GM19043 (cell line): ENCODE measurements at regions not wholly inside any gene's neighbourhood (a gene's known extent, or its start where the extent isn't known, plus 50 kb on each side); places are given as distances from the start of the nearest gene placed in this dataset.
"Not testable (repeated sequence)": the region's sequence is repeated elsewhere in the genome, so short reads cannot be mapped to it uniquely, and the experiment has no call there.

Experiments
- ATAC-seq: cut with Tn5 transposase; IDR thresholded peaks from one replicate; pipeline ENCODE4 v1.9.1; 2021; ENCODE audit warnings: low read depth; ENCODE audit not compliant: unreplicated experiment

DNA sequence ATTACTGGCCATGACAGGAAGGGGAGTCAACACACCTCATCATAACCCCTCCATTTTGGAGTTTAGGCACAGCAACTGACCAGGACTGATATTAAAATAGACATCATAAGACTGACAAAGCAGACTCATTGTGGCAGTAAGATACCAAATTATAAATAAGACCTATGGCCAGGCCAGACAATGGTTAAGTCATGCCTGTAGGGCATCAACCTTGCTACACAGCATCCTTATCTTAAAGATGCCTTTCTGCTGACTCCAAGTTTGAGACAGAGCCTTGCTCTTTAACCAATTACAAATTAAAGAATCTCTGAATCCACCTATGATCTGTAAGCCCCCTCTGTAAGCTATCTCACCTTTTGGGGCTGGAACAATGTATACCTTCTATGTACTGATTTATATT, 65.5 kb downstream of the VCX2 start:
- ATAC-seq = no peak

DNA sequence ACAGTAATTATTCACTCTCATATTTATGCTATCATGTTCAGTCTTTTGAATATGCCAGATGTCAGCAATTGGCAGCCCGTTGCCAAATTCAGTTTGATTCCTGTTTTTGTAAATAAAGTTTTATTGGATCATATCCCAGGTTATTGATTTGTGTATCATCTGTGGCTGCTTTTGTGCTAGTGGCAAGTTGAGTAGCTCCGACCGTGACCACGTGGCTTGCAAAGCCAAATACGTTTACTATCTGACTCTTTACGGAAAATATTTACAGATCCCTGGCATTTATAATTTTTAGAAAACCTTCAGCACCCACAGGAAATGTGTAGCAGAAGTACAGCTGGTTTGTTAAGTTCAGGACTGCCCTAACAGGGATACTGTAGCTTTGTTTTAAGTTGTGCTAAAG, 67.4 kb downstream of the VCX2 start:
- no peak for ATAC-seq

DNA sequence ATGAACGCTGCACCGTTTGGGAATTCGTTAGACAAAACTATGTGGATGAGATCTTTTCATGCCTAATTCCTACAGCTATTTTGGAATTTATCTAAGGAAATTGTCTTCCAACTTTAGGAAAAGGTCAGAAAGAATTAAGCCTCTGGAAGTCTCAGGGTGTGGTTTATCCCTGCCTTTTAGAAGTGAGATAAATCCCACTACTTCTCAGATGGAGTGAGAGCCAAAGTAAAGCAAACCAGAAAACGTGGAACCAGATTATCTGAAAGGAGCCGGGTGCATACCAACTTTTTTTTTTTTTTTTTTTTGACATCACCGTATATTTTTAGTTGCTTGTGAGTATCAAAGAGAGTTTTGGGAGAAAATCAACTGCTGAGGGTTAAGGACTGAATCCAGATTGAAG, 79.6 kb downstream of the VCX2 start:
- ATAC-seq = no peak

DNA sequence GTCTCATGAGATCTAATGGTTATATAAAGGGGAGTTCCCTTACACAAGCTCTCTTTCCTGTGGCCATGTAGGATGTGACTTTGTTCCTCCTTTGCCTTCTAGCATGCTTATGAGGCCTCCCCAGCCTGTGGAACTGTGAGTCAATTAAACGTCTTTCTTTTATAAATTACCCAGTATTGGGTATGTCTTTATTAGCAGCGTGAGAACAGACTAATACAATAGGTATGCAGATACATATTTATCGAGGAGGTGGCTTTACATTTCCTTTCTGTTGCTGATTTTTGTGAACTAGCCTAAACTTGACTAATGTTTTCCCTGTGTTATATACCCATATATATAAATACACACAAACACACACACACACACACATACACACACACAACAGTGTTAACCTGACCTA, 80.2 kb downstream of the VCX2 start:
- no peak for ATAC-seq

DNA sequence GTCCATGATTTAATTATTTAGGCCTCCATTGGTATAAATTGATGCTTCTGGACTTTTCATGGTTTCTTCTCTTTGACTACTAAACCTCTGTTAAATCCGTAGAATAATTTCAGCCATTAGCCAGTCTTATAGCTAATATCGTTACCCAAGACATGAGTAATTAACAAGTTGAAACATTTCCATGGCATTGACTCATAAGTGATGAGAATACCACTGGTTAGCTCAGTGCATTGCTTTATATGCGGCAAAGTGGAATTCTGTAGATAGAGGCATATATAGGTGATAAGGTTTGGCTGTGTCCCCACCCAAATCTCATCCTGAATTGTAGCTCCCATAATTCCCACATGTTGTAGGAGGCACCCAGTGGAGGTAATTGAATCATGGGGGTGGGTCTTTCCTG, 80.6 kb downstream of the VCX2 start:
- ATAC-seq = no peak

DNA sequence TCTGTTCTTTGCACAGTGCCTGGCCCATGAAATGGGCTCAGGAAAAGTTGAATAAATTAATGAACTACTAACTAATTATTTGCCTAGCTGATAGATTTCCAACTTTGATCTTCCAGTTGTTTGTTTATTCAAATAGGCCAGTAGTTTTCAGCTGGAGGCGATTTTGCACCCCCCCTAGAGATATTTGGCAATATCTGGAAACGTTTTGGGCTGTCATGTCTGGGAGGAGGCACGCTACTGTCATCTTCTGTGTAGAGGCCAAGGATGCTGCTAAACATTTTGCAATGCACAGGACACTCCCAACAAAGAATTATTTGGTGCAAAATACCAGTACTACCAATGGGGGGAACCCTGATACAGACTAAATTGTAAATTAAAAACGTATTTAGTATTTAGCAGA, 81.9 kb downstream of the VCX2 start:
- ATAC-seq = no peak

DNA sequence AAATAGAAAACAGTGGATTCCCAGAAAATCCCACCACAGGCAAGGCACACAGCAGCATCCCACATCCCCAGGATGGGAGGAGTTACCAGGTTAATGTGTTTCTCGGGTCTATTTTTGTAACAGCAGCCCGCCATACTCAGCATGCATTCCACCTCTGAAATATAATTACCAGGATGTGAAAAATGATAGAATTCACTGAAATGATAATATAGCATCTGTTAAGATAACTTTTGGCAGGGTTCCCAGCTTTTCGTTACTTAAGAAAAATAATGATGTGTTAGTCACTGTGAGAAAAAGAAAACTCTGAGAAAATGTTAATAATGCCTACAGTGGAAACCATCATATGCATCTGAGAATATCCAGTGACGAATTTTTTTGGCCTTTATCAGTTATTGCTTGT, 87.1 kb downstream of the VCX2 start:
- no peak for ATAC-seq

DNA sequence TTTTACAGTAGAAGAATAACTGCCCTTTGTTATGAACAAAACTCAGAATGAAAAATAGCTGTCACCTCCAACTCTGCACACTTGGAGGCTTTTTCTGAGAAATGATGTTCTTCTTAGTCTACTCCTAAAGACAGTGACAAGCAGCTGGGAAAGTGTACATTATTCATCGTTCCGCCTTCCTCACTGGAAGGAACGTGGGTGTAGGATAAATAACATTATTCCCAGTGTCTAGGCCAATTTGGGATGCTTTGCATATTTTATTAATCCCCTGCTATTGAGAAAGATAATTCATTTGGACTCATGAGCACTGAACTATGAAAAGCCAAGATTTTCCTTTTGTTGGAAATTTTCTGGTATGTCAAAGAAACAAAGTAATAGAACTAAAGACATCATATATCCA, 87.8 kb downstream of the VCX2 start:
- no peak for ATAC-seq

DNA sequence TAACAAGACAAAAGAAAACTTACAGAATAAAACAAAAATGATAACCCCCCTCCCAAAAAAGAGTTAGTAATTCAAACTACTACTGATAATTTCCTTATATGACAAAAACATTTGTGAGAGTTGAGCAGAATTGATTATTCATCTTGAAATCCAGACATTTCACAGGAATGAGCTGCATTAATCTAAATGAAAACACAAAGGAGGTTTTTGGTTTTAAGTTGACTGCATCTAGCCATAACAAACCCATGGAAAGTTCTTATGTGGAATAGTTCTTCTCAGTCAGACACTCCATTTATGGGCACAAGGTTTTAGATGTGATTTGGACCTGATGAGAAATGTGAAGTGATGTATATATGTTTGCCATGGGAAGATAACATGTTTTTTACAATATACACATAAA, 95.4 kb downstream of the VCX2 start:
- ATAC-seq = no peak

DNA sequence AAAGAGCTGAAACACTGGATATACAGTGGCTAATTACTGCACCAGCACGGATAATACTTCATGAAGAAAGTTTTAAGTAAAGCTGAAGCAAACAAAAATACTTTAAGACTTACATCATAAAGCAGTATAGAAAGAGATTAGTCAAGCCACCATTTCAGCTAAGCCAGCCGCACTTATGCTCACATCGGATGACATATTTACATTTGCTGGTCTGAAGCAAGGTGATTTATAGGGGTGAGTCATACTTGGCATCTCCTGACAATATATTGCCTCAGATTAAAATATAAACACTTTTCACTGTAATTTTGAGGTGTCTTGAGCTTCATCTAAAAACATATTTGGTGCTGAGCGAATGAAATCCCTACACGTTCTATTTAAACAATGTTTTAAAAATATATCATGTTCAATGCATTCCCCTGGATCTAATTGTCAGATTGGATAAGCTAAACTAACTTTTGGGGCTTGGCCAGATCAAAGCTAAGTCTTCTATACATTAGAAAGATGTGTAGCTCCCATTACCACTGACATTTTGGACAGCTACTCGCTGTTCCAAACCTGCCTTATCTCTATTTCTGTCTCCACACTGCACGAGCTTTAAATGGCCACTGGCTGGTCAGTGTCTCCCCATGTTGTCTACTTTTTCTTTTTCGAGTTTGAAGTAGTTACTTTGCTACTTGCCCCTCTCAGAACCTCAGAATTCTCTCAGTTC, 103.2 kb downstream of the VCX2 start:
- ATAC-seq = no peak

DNA sequence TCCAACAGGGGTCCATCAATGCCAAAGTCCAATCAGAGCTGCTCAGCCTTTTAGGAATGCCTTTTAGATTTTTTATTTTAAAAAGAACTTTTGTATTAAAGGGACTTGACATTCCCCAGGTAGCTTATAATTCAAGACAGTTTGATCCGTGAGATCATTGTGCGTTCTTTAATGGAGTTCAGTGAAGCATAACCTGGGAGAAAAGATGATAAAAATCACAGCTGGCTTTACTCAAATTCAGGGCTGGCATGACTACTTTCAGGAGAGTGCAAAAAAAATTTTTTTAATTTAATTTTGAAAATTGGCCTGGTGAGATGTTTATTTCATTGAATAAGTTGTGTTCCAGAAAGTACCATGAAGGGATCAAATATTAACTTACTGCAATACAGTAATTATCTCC, 118.2 kb downstream of the VCX2 start:
- no peak for ATAC-seq

DNA sequence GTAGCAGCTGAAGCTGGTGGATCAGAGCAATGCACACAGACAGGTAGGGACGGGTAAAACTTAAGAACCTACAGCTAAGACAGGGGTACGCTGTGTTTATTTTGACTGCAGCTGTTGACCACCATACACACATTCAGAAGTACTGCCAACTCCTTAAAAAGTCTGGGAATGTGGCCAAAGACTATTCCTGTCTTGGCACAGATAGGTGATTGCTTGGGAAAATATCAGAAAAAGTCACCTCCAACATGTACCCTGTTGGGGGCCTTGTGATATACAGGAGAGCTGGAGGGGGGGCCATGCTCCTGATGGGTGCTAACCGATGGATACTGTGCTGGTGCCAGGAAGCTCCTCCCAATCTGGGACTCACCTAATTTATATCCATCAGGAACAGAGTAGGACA, 121.2 kb downstream of the VCX2 start:
- no peak for ATAC-seq

DNA sequence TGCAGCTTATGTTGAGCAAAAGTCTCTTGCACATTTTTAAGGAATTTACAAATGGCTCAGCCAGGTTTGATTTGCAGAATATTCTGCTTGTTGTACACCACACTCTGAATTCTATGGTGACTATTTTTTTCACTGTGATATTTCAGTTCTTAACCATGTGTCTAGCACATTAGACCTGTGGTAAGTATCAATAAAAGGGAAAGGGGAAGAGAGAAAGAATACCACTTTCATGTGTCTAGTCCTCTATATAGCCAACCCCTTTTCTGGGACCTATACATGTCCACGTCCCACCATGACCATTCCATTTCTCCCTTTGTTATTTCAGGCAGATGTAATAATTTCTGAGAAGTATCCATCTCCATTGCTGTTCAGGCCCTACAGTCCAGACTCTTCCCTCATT, 121.3 kb upstream of the PNPLA4 start:
- ATAC-seq = no peak

DNA sequence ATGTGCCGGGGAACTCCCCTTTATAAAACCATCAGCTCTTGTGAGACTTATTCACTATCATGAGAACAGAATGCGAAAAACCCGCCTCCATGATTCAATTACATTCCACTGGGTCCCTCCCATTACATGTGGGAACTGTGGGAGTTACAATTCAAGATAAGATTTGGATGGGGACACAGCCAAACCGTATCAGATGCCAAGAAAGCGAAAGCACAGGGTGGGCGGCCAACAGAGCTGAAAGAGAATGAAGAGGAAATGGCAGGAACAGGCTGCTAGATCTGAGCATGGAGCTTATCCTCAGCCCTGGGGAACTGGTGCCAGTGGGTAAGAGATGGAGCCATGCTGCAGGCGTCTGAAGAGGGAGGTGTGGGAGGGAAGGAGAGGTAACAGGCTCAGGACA, 117.7 kb upstream of the PNPLA4 start:
- no peak for ATAC-seq

DNA sequence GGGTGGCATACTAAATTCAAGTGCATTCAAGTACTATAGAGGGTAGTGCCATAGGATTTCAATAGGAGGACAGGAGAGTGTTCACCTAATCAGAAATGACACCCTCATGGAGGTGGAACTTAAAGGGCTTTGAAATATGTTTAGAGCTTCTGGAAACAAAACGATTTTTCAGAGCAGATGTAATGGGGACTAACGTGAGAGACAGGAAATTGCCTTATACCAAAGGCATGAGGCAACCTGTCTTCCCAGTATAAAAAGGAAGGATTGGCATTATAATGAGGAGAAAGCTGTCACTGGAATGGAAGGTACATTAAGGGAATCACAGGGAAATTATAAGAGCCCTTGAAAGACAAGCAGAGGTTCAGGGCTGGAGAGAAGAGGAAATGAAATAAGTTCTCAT, 116.3 kb upstream of the PNPLA4 start:
- no peak for ATAC-seq

DNA sequence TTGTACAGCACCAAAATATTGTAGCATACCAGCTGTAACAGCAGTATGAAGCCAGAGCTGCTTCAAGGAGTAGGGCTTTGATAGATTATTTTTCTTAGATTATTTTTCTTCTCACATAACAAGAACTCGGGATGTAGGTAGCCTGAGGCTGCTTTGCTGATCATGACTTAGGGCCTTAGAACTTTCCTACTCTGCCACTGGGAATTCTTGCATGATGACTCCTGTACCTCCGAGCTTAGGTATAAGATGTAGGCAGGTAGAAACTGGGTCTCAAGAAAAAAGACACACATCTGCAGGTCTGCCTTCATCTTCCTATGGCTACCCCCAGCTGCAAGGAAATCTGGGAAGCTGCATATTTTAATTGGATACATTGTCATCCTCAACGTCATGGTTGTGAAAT, 115.9 kb upstream of the PNPLA4 start:
- no peak for ATAC-seq

DNA sequence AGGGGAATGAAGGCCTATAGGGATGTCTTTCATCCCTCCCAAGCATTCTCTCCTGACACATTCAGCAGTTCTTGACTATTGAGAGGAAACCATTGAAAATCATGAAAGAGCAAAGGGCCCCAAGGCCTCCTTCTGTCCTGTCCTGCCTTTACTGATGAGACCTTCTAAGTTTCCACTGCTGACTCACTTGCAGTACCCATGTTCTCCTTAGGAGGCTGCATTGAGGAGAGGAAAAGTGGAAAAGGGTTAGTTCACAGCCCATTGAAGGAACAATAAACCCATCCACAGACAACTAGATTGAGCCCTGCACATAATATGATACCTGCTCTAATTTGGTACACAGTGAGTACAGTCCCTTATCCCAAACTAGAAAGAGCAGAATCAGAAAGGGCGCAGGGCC, 115.1 kb upstream of the PNPLA4 start:
- no peak for ATAC-seq

DNA sequence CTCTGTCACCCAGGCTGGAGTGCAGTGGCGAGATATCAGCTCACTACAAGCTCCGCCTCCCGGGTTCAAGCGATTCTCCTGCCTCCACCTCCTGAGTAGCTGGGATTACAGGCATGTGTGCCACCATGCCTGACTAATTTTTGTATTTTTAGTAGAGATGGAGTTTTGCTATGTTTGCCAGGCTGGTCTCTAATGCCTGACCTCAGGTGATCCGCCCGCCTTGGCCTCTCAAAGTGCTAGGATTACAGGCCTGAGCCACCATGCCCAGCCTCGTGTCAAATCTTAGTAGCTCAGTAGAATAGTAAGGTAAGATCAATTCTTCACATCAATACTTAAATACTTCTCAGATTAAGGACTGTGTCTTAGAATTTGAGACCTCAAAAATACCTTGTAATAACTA, 112.5 kb upstream of the PNPLA4 start:
- not testable (repeated sequence) for ATAC-seq

DNA sequence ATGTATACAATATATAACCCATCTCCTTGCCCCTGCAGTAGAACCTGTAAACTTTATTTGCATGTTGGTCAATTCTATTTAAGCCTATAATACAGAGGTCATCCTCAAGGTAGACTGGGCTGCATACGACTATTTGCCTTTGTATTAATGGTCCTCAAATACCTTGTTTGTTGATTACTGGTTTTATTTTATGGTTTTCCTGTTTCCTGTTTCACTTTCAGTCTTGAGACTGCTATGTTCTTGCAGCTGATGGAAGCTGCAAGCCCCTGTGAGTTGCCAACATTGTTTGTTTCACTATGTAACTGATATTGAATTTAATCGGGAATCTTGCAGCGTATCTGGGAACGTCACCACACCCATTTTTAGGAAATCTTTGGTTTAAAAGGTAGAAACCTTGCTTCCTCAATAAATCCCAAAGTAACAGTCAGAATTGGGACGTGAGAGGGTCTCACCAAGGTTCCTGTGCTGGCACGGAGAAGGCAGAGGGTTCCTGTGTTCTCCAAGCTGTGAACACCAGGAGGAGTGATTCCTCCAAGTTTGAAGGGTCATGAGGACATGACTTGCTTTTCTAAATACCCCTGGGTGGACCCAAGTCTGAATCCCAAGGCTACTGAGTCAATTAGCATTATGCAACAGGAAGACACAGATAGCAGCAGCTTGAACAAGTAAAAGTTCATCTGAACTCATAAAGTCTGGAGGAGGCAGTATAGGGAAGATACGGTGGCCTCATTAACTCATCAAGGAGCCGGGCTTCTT, 110.6 kb upstream of the PNPLA4 start:
- ATAC-seq = no peak

DNA sequence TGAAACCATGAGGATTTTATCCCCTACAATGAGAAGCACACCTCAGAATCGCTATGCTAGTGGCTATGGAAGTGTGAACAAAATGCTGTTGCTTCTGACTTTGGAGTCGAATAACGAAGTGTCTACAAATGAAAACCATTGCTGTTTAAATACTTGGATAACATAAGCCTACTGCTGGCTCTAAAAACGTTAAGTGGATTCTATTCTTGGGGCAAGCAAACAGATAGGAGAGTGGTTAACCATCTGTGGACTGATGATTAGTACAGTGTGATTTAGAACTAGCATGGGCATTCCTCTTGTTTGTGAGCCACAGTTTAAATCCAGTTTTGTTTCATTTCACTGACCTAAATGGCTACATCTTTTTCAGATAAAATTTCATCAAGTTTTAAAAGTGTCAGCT, 109.7 kb upstream of the PNPLA4 start:
- ATAC-seq = no peak

DNA sequence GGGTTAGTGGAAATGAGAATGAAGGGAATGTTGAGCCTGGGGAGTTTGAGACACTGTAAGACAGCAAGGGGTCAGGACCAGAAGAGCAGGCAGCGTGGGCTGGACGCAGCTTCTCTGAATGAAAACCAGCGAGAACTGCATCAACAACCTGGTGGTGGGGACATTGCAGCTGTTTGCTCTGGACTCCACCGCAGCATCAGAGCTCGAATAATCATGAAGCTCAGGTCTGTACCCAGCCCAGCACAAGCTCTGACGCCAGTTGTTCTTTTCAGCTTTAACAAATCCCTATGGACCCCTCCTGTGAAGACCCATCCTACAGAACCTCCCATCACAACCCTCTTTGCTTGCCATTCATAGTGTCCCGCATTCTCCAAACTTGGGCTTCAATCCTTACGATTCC, 106.8 kb upstream of the PNPLA4 start:
- ATAC-seq = no peak

DNA sequence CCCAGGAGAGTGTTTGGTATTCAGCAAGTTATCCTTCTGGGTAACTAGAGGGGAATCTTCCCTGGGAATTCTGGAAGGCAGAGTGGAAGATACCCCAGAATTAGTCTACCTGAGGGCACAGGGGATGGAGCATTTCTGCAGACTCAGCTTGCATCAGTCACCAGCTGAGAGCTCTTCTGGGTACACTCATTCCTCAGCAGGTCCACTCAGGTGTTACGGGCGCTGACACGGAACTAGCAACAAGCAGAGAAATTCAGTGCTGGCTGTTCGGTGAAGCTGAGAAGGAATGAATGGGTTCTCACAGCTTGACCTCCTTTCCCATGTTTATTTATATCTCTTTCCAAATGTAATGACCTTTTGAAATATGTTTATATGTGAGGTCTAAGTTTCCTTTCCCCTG, 106.0 kb upstream of the PNPLA4 start:
- no peak for ATAC-seq
